IMR-90 (cell line): ENCODE measurements at regions not wholly inside any gene's neighbourhood (a gene's known extent, or its start where the extent isn't known, plus 50 kb on each side); places are given as distances from the start of the nearest gene placed in this dataset.

Experiments used
- ATAC-seq: fragments of 200-7000 bp; cut with Tn5 transposase; 2 replicates; pipeline ENCODE4 v1.9.1; 2020; ENCODE audit warnings: low read depth, mild to moderate bottlenecking, moderate library complexity
- BruUV-seq: library from RNA; stranded (reverse); fragments of 400-500 nt; replicated peaks from 2 replicates; lab custom pipeline; 2021; lab: Mats Ljungman, UMichigan
- CTCF ChIA-PET: fragments of 300-600 bp; formaldehyde crosslinking; extraction: SDS; loops from one replicate; lab custom pipeline; 2021; ENCODE audit warnings: antibody characterized with exemption; lab: Yijun Ruan, JAX
- POLR2A ChIA-PET: fragments of 300-600 bp; sonication (Branson Sonifier 250); formaldehyde crosslinking; loops from one replicate; lab custom pipeline; 2022; ENCODE audit warnings: antibody characterized with exemption; ENCODE audit not compliant: unreplicated experiment; lab: Charles Lee
- DNase-seq: peaks from one replicate; pipeline ENCODE4 v3.0.0; 2013
- H2AFZ ChIP-seq: replicated peaks from 2 replicates; pipeline ENCODE3; 2013; ENCODE audit warnings: low read length, mild to moderate bottlenecking; ENCODE audit not compliant: poor library complexity
- H2AK5ac ChIP-seq: 2 replicates; pipeline ENCODE4 v1.6.1; 2013; ENCODE audit warnings: low read depth, low read length, inconsistent platforms
- H2AK9ac ChIP-seq: replicated peaks from 2 replicates; pipeline ENCODE3; 2013; ENCODE audit warnings: mild to moderate bottlenecking, low read depth, low read length, moderate library complexity; ENCODE audit not compliant: poor library complexity
- H2BK120ac ChIP-seq: 2 replicates; pipeline ENCODE4 v1.6.1; 2013; ENCODE audit warnings: low read depth, low read length, inconsistent platforms
- H2BK15ac ChIP-seq: 3 replicates; pipeline ENCODE4 v1.6.1; 2013; ENCODE audit warnings: low read depth, low read length, inconsistent platforms
- H2BK20ac ChIP-seq: 2 replicates; pipeline ENCODE4 v1.6.1; 2013; ENCODE audit warnings: low read depth, mild to moderate bottlenecking, inconsistent platforms, low read length, moderate library complexity
- H2BK5ac ChIP-seq: 2 replicates; pipeline ENCODE4 v1.6.1; 2013; ENCODE audit warnings: mild to moderate bottlenecking, low read depth, low read length, inconsistent platforms; ENCODE audit not compliant: poor library complexity, severe bottlenecking
- H3K14ac ChIP-seq: replicated peaks from 2 replicates; pipeline ENCODE4 v1.6.1; 2013; ENCODE audit warnings: low read depth, low read length, inconsistent platforms
- H3K18ac ChIP-seq: 2 replicates; pipeline ENCODE4 v1.6.1; 2013; ENCODE audit warnings: low read depth, low read length, control low read depth
- H3K23ac ChIP-seq: 2 replicates; pipeline ENCODE4 v1.6.1; 2013; ENCODE audit warnings: low read depth, low read length, inconsistent platforms
- H3K27ac ChIP-seq: 2 replicates; pipeline ENCODE4 v1.5.1; 2013; ENCODE audit warnings: mild to moderate bottlenecking, control low read depth, low read length; ENCODE audit not compliant: insufficient read depth
- H3K27me3 ChIP-seq: 2 replicates; pipeline ENCODE4 v1.6.1; 2013; ENCODE audit warnings: low read length; ENCODE audit not compliant: control insufficient read depth, insufficient read depth
- H3K36me3 ChIP-seq: 2 replicates; pipeline ENCODE4 v1.6.1; 2013; ENCODE audit warnings: low read length, mixed read lengths; ENCODE audit not compliant: control insufficient read depth, insufficient read depth
- H3K4ac ChIP-seq: 2 replicates; pipeline ENCODE4 v1.6.1; 2013; ENCODE audit warnings: low read depth, low read length, inconsistent platforms
- H3K4me1 ChIP-seq: 2 replicates; pipeline ENCODE4 v1.6.1; 2013; ENCODE audit warnings: low read length, mixed read lengths; ENCODE audit not compliant: control insufficient read depth, insufficient read depth
- H3K4me2 ChIP-seq: 2 replicates; pipeline ENCODE4 v1.6.1; 2013; ENCODE audit warnings: low read depth, mild to moderate bottlenecking, control low read depth, low read length, moderate library complexity
- H3K4me3 ChIP-seq: 2 replicates; pipeline ENCODE4 v1.5.1; 2013; ENCODE audit warnings: low read depth, mild to moderate bottlenecking, control low read depth, low read length, moderate library complexity; ENCODE audit not compliant: insufficient read depth
- H3K56ac ChIP-seq: 2 replicates; pipeline ENCODE4 v1.6.1; 2013; ENCODE audit warnings: low read length, inconsistent platforms; ENCODE audit not compliant: insufficient read depth; ENCODE audit errors: extremely low read depth
- H3K79me1 ChIP-seq, 2 experiments: 2 replicates each; pipeline ENCODE4 v1.6.1; 2013; ENCODE audit warnings: low read length in 2 of 2, inconsistent platforms in 1 of 2, low read depth in 1 of 2
- H3K9ac ChIP-seq: 2 replicates; pipeline ENCODE4 v1.6.1; 2013; ENCODE audit warnings: low read depth, low read length, control low read depth
- H3K9me1 ChIP-seq: 2 replicates; pipeline ENCODE4 v1.6.1; 2013; ENCODE audit warnings: low read length, inconsistent platforms; ENCODE audit not compliant: insufficient read depth
- H3K9me3 ChIP-seq: 2 replicates; pipeline ENCODE4 v1.6.1; 2013; ENCODE audit warnings: low read length; ENCODE audit not compliant: control insufficient read depth, insufficient read depth
- H4K20me1 ChIP-seq: 2 replicates; pipeline ENCODE4 v1.6.1; 2013; ENCODE audit warnings: low read length, inconsistent platforms; ENCODE audit not compliant: insufficient read depth
- H4K5ac ChIP-seq: 2 replicates; pipeline ENCODE4 v1.6.1; 2013; ENCODE audit warnings: mild to moderate bottlenecking, low read depth, low read length, control low read depth
- H4K8ac ChIP-seq, 2 experiments: 2 replicates each; pipeline ENCODE4 v1.6.1; 2013; ENCODE audit warnings: low read depth in 2 of 2, low read length in 2 of 2, control low read depth in 1 of 2, inconsistent platforms in 1 of 2
- H4K91ac ChIP-seq: 2 replicates; pipeline ENCODE4 v1.6.1; 2013; ENCODE audit warnings: low read depth, low read length, inconsistent platforms; ENCODE audit not compliant: insufficient read depth
- BHLHE40 ChIP-seq: fragments of 150-350 bp; IDR thresholded peaks from 2 replicates; pipeline ENCODE4 v1.6.1; 2016; ENCODE audit warnings: mild to moderate bottlenecking, low read depth, low read length
- CEBPB ChIP-seq: IDR thresholded peaks from 2 replicates; pipeline ENCODE4 v1.6.1; 2012; ENCODE audit warnings: low read depth, low read length, improper control_type of control experiment
- CHD1 ChIP-seq: IDR thresholded peaks from 2 replicates; pipeline ENCODE4 v1.6.1; 2012; ENCODE audit warnings: low read depth, low read length, improper control_type of control experiment
- CTCF ChIP-seq: conservative IDR thresholded peaks from 2 replicates; pipeline ENCODE4 v1.5.1; 2012; ENCODE audit warnings: mild to moderate bottlenecking, low read depth, low read length, improper control_type of control experiment
- ELK1 ChIP-seq: fragments of 150-350 bp; IDR thresholded peaks from 2 replicates; pipeline ENCODE4 v1.6.1; 2016; ENCODE audit warnings: low read depth, mild to moderate bottlenecking, low read length, moderate library complexity, borderline replicate concordance
- MAFK ChIP-seq: IDR thresholded peaks from 2 replicates; pipeline ENCODE4 v1.6.1; 2012; ENCODE audit warnings: low read depth, low read length, improper control_type of control experiment
- MAZ ChIP-seq: IDR thresholded peaks from 2 replicates; pipeline ENCODE4 v1.6.1; 2012; ENCODE audit warnings: low read depth, mild to moderate bottlenecking, low read length, improper control_type of control experiment, moderate library complexity, borderline replicate concordance
- NFE2L2 ChIP-seq: fragments of 150-350 bp; IDR thresholded peaks from 2 replicates; pipeline ENCODE4 v1.6.1; 2016; ENCODE audit warnings: low read depth, mild to moderate bottlenecking, low read length
- POLR2A ChIP-seq: IDR thresholded peaks from 2 replicates; pipeline ENCODE4 v1.6.1; 2012; ENCODE audit warnings: mild to moderate bottlenecking, low read depth, low read length
- RAD21 ChIP-seq: IDR thresholded peaks from 2 replicates; pipeline ENCODE4 v1.6.1; 2012; ENCODE audit warnings: low read length, improper control_type of control experiment
- RCOR1 ChIP-seq: IDR thresholded peaks from 2 replicates; pipeline ENCODE4 v1.6.1; 2012; ENCODE audit warnings: mild to moderate bottlenecking, low read length, improper control_type of control experiment; ENCODE audit not compliant: insufficient replicate concordance
- RFX5 ChIP-seq: IDR thresholded peaks from 2 replicates; pipeline ENCODE4 v1.8.0; 2012; ENCODE audit warnings: low read depth, mild to moderate bottlenecking, low read length, moderate library complexity
- SMC3 ChIP-seq: fragments of 150-350 bp; IDR thresholded peaks from 2 replicates; pipeline ENCODE4 v1.6.1; 2016; ENCODE audit warnings: low read depth, mild to moderate bottlenecking, antibody characterized with exemption, low read length, moderate library complexity
- USF2 ChIP-seq: fragments of 150-350 bp; IDR thresholded peaks from 2 replicates; pipeline ENCODE4 v1.6.1; 2017; ENCODE audit warnings: mild to moderate bottlenecking, antibody characterized with exemption, low read length, low read depth
- WGBS, 2 experiments: methylation state at CpG; one replicate each; pipeline versions ENCODE4 v1.1.5 to v1.1.7; 2013; ENCODE audit warnings: missing lambda C conversion rate in 2 of 2; ENCODE audit not compliant: insufficient read length in 1 of 2; ENCODE audit errors: extremely low coverage in 2 of 2; 5-methylcytosine and 5-hydroxymethylcytosine counted together
- dilution Hi-C: fragments of 300-500 bp; cut with HindIII; formaldehyde crosslinking; loops from one replicate; pipeline ENCODE4 v1.14.3; 2018; ENCODE audit warnings: low sequenced_read_pairs; ENCODE audit not compliant: unreplicated experiment
- in situ Hi-C: fragments of 300-500 bp; cut with MboI; formaldehyde crosslinking; loops from 3 replicates; pipeline ENCODE4 v1.14.3; 2019; ENCODE audit warnings: low sequenced_read_pairs, inconsistent platforms, mixed read lengths
- intact Hi-C: fragments of 100-400 bp; cut with micrococcal nuclease; formaldehyde crosslinking; loops from 2 replicates; pipeline ENCODE4 v1.10.0; 2022

GRCh38 chr3:187448674-187449073, 80.5 kb downstream of the RTP4 start:
- Histone ChIP-seq H3K79me1 (no peaks in the 10 kb centered on the region), H3K4ac (no peak overlapping the region), H2BK120ac (no peak overlapping the region), H3K14ac (no peak overlapping the region), H2BK5ac (no peak overlapping the region), H2BK20ac (no peak overlapping the region), H3K9me1 (no peaks in the 10 kb centered on the region), H2AK5ac (no peak overlapping the region), H4K8ac (no peak overlapping the region), H3K23ac (no peak overlapping the region), H2AFZ (no peak overlapping the region), H3K4me2 (no peak overlapping the region), H4K91ac (no peak overlapping the region), H4K5ac (no peak overlapping the region), H3K56ac (no peak overlapping the region), H3K18ac (no peak overlapping the region), H3K9me3 (no peaks in the 10 kb centered on the region), H2AK9ac (no peak overlapping the region), H3K4me1 (no peaks in the 10 kb centered on the region), H3K9ac (no peak overlapping the region), H2BK15ac (no peak overlapping the region), H4K20me1 (no peaks in the 10 kb centered on the region), H3K36me3 (no peaks in the 10 kb centered on the region), H3K27me3 (peaks cover 1% of the 10 kb centered on the region; the same call in 1 of the 2 replicates), H3K27ac (no peak overlapping the region), H3K4me3 (no peak overlapping the region)
- POLR2A ChIA-PET: no interaction called here
- dilution Hi-C loops: no loop called here
- intact Hi-C loops: no loop called here
- no CpG with 5 or more reads among the region's 1 CpG for WGBS, 2 experiments
- DNase-seq: no peak
- CTCF ChIA-PET: no interaction called here
- no peak for TF ChIP-seq RFX5
- TF ChIP-seq NFE2L2: no peak
- TF ChIP-seq CHD1: no peak
- TF ChIP-seq MAZ: no peak
- TF ChIP-seq BHLHE40: no peak
- no peak for TF ChIP-seq POLR2A
- TF ChIP-seq RAD21: no peak
- no peak for TF ChIP-seq MAFK
- TF ChIP-seq SMC3: no peak
- no peak for TF ChIP-seq CTCF
- TF ChIP-seq CEBPB: no peak
- no peak for TF ChIP-seq RCOR1
- no peak for TF ChIP-seq USF2
- no peak for TF ChIP-seq ELK1
- no peak for ATAC-seq
- in situ Hi-C loops: no loop called here
- no TSS peak for BruUV-seq
